WI38 (cell line): ENCODE measurements at regions not wholly inside any gene's neighbourhood (a gene's known extent, or its start where the extent isn't known, plus 50 kb on each side); places are given as distances from the start of the nearest gene placed in this dataset.

Experiments used
- H3K4me3 ChIP-seq: 2 replicates; pipeline ENCODE4 v1.5.1; 2011; ENCODE audit warnings: low read depth, mild to moderate bottlenecking, control low read depth, low read length
- CTCF ChIP-seq: IDR thresholded peaks from 2 replicates; pipeline ENCODE4 v1.5.1; 2012; ENCODE audit warnings: low read depth, mild to moderate bottlenecking, control low read depth, low read length

GRCh38 chr7:25786936-25787335, 365.1 kb upstream of the NFE2L3 start:
- TF ChIP-seq CTCF, result no peak
- H3K4me3 ChIP-seq, result no peak overlapping the region

- no peak overlapping the region for H3K4me3 ChIP-seq
- no peak for TF ChIP-seq CTCF
Measured at GRCh38 chr7:25787336-25787735, 364.7 kb upstream of the NFE2L3 start.

GRCh38 chr7:25788371-25788770, 363.6 kb upstream of the NFE2L3 start:
- TF ChIP-seq CTCF, result no peak
- H3K4me3 ChIP-seq, result no peak overlapping the region

GRCh38 chr7:25788961-25789620, 362.9 kb upstream of the NFE2L3 start:
- TF ChIP-seq CTCF, result no peak
- no peak overlapping the region for H3K4me3 ChIP-seq

- no peak for TF ChIP-seq CTCF
Measured at GRCh38 chr7:25789701-25790640, 362.0 kb upstream of the NFE2L3 start.

GRCh38 chr7:25790963-25791362, 361.0 kb upstream of the NFE2L3 start:
- H3K4me3 ChIP-seq, result no peak overlapping the region
- TF ChIP-seq CTCF, result no peak

More at GRCh38 chr7:25789701-25790640, 362.0 kb upstream of the NFE2L3 start:
- H3K4me3 ChIP-seq, result no peak overlapping the region

GRCh38 chr7:25792586-25792985, 359.4 kb upstream of the NFE2L3 start:
- H3K4me3 ChIP-seq, result no peak overlapping the region
- no peak for TF ChIP-seq CTCF
